Fibroblast of lung (primary cell): ENCODE measurements at regions not wholly inside any gene's neighbourhood (a gene's known extent, or its start where the extent isn't known, plus 50 kb on each side); places are given as distances from the start of the nearest gene placed in this dataset.

ENCODE experiments used
- EZH2 ChIP-seq: IDR thresholded peaks from 2 replicates; pipeline ENCODE4 v1.5.1; 2012; ENCODE audit warnings: low read length, control low read depth, mild to moderate bottlenecking; ENCODE audit errors: missing control alignments
- TF ChIP-seq, protein P1 (sequence below), 2 donors: IDR thresholded peaks in 1 of 2; conservative IDR thresholded peaks in 1 of 2; 1 replicate in 1 of 2; 2 replicates in 1 of 2; pipeline ENCODE4 v1.5.1; 2011 to 2012; ENCODE audit warnings: low read length in 2 of 2, control low read depth in 1 of 2, inconsistent platforms in 1 of 2, low read depth in 1 of 2, mild to moderate bottlenecking in 1 of 2

GRCh38 chr20:48205786-48206185 lies 420.5 kb upstream of the SULF2 start:
- TF ChIP-seq, protein P1, sequence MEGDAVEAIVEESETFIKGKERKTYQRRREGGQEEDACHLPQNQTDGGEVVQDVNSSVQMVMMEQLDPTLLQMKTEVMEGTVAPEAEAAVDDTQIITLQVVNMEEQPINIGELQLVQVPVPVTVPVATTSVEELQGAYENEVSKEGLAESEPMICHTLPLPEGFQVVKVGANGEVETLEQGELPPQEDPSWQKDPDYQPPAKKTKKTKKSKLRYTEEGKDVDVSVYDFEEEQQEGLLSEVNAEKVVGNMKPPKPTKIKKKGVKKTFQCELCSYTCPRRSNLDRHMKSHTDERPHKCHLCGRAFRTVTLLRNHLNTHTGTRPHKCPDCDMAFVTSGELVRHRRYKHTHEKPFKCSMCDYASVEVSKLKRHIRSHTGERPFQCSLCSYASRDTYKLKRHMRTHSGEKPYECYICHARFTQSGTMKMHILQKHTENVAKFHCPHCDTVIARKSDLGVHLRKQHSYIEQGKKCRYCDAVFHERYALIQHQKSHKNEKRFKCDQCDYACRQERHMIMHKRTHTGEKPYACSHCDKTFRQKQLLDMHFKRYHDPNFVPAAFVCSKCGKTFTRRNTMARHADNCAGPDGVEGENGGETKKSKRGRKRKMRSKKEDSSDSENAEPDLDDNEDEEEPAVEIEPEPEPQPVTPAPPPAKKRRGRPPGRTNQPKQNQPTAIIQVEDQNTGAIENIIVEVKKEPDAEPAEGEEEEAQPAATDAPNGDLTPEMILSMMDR (conservative IDR thresholded peaks at IDR 0.05 in 1 of 2, IDR thresholded peaks at IDR 0.05 in 1 of 2; ENCODE audit: low read depth in 1 of 2, low read length in 2 of 2), result no peak
- no peak for TF ChIP-seq EZH2
